GM19467 (cell line): ENCODE measurements at regions not wholly inside any gene's neighbourhood (a gene's known extent, or its start where the extent isn't known, plus 50 kb on each side); places are given as distances from the start of the nearest gene placed in this dataset.

Experiments
- ATAC-seq: cut with Tn5 transposase; IDR thresholded peaks from one replicate; pipeline ENCODE4 v1.9.1; 2021; ENCODE audit warnings: mild to moderate bottlenecking, moderate library complexity; ENCODE audit not compliant: unreplicated experiment

- no peak for ATAC-seq
These were observed 567.0 kb upstream of the ZEB2 start for GRCh38 chr2:145086910-145087309.

GRCh38 chr2:145085612-145086011 is 565.7 kb upstream of the ZEB2 start:
- ATAC-seq: no peak

- ATAC-seq: no peak
These were observed 560.5 kb upstream of the ZEB2 start for GRCh38 chr2:145080426-145080825.

GRCh38 chr2:145079641-145080040 is 559.7 kb upstream of the ZEB2 start:
- ATAC-seq: no peak

GRCh38 chr2:145078923-145079322 is 559.0 kb upstream of the ZEB2 start:
- no peak for ATAC-seq

GRCh38 chr2:145076085-145076484 is 556.2 kb upstream of the ZEB2 start:
- ATAC-seq: no peak

GRCh38 chr2:145075454-145076062 is 555.6 kb upstream of the ZEB2 start:
- no peak for ATAC-seq

GRCh38 chr2:145070703-145071102 is 550.8 kb upstream of the ZEB2 start:
- ATAC-seq: no peak

GRCh38 chr2:145068509-145068908 is 548.6 kb upstream of the ZEB2 start:
- ATAC-seq: no peak

- no peak for ATAC-seq
These were observed 547.7 kb upstream of the ZEB2 start for GRCh38 chr2:145067549-145068030.

- ATAC-seq: no peak
These were observed 547.1 kb upstream of the ZEB2 start for GRCh38 chr2:145066856-145067548.

GRCh38 chr2:145066151-145066661 is 546.3 kb upstream of the ZEB2 start:
- ATAC-seq: no peak

GRCh38 chr2:145065342-145065741 is 545.4 kb upstream of the ZEB2 start:
- no peak for ATAC-seq

GRCh38 chr2:145064511-145064910 is 544.6 kb upstream of the ZEB2 start:
- ATAC-seq: no peak

- no peak for ATAC-seq
These were observed 541.0 kb upstream of the ZEB2 start for GRCh38 chr2:145060876-145061275.

GRCh38 chr2:145059914-145060313 is 540.0 kb upstream of the ZEB2 start:
- no peak for ATAC-seq

GRCh38 chr2:145059343-145059742 is 539.4 kb upstream of the ZEB2 start:
- ATAC-seq: no peak

- ATAC-seq: no peak
These were observed 538.5 kb upstream of the ZEB2 start for GRCh38 chr2:145058457-145058856.

- no peak for ATAC-seq
These were observed 535.7 kb upstream of the ZEB2 start for GRCh38 chr2:145055651-145056050.

GRCh38 chr2:145050134-145050533 is 530.2 kb upstream of the ZEB2 start:
- no peak for ATAC-seq

GRCh38 chr2:145049475-145049874 is 529.6 kb upstream of the ZEB2 start:
- no peak for ATAC-seq

GRCh38 chr2:145047554-145047953 is 527.6 kb upstream of the ZEB2 start:
- no peak for ATAC-seq
